ENCODE measurements at regions not wholly inside any gene's neighbourhood (a gene's known extent, or its start where the extent isn't known, plus 50 kb on each side); places are given as distances from the start of the nearest gene placed in this dataset.
A peak's percentile ranks its signal among the peaks of the same experiment; 100 is the strongest.
"Not testable (repeated sequence)": the region's sequence is repeated elsewhere in the genome, so short reads cannot be mapped to it uniquely, and the experiment has no call there.

GRCh38 chr3:130201272-130201671, 119.6 kb downstream of the ALG1L2 start:
- H3K36me3 ChIP-seq (replicated peaks in 1 of 2; ENCODE audit: insufficient read depth in 1 of 2, low read depth in 2 of 2); H3K27me3 ChIP-seq; DNase-seq; H3K4me3 ChIP-seq; H3K27ac ChIP-seq; H3K4me1 ChIP-seq; H3K9me3 ChIP-seq; ATAC-seq; intact Hi-C loops (cut with DNase I): not testable (repeated sequence)
- 23 to 27% methylated on average over 1 of the region's 1 CpG for whole genome bisulfite sequencing, 2 donors

DNA sequence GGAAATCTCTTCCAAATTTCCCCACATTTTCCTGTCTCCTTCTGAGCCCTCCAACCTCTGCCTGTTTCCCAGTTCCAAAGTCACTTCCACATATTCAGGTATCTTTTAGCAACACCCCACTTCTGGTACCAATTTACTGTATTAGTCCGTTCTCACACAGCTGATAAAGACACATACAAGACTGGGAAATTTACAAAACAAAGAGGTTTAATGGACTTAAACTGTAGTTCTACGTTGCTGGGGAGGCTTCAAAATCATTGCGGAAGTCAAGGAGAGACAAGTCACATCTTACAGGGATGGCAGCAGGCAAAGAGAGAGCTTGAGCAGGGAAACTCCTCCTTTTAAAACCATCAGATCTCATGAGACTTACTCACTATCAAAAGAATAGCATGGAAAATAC, 122.0 kb downstream of the ALG1L2 start:
- H3K27me3 ChIP-seq; H3K4me3 ChIP-seq; ATAC-seq; DNase-seq; intact Hi-C loops (cut with DNase I); H3K36me3 ChIP-seq (replicated peaks in 1 of 2; ENCODE audit: insufficient read depth in 1 of 2, low read depth in 2 of 2); H3K27ac ChIP-seq; H3K4me1 ChIP-seq; H3K9me3 ChIP-seq: not testable (repeated sequence)
- whole genome bisulfite sequencing, 2 donors = 78 to 88% methylated on average over 3 of the region's 3 CpGs

DNA sequence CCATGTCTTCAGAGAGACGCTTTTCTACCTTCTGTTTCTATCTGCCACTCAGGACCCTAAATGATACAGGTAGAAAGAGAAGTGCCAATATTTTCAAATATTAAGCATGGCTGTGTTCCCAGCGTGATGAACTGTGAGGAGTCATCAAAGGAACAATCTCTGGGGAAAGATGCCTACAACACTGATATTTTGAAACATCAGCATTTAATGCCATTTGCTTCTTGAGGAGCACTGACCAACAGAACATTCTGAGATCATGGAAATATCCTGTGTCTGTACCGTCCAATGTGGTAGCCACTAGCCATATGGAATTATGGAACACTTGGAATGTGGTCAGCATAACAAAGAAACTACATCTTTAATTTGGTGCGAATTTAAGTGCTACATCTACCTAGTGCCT, 117.9 kb upstream of the COL6A5 start:
- no peak for TF ChIP-seq POLR2A (IDR thresholded peaks at IDR 0.05)
- TF ChIP-seq CTCF (IDR thresholded peaks at IDR 0.05) = no peak
- no peaks in the 10 kb centered on the region for H3K4me1 ChIP-seq
- H3K27me3 ChIP-seq = no peaks in the 10 kb centered on the region
- no peaks in the 10 kb centered on the region for H3K36me3 ChIP-seq (replicated peaks in 1 of 2; ENCODE audit: insufficient read depth in 1 of 2, low read depth in 2 of 2)
- DNase-seq (no peak), ATAC-seq (no peak)
- H3K27ac ChIP-seq = no peak overlapping the region
- WGBS, 2 donors = 62 to 74% methylated on average over 4 of the region's 4 CpGs
- intact Hi-C loops (cut with DNase I) = no loop called here
- H3K4me3 ChIP-seq = no peak overlapping the region
- no peaks in the 10 kb centered on the region for H3K9me3 ChIP-seq

DNA sequence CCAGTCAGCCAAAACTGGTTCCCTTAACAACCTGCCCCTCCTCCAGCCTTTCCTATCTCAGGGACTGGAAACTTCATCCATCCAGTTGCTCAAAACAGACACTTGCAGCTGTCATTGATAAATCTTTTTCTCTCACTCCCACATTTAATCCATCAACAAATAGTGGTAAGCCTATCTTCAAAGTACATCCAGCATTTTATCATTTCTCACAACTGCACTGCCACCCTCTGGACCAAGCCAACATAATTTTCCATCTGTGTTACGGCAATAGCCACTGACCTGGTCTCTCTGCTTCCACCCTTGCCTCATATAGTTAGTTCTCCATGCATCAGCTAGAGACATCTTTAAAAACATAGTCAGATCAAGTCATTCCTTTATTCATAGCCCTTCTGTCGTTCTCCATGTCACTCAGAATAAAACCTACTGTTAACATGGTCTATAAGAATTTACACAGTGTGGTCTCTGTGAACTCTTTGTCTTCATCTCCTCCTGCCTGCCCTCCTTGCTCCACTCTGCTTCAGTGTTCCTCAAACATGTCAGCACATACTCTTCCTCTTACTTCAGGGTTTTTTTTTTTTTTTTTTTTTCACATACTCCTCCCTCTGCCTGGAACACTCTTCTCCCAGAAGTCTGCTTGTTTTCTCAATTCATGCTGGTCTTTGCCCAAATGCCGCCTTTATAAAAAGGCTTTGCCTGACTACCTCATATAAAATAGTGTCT, 102.5 kb upstream of the COL6A5 start:
- ATAC-seq (no peak), DNase-seq (no peak)
- TF ChIP-seq CTCF (IDR thresholded peaks at IDR 0.05) (peak in 3 of 7 experiments; percentile 1 to 27 (median 24)), POLR2A (IDR thresholded peaks at IDR 0.05) (no peak)
- Histone ChIP-seq H3K27ac (no peak overlapping the region), H3K27me3 (no peaks in the 10 kb centered on the region), H3K4me1 (no peaks in the 10 kb centered on the region), H3K9me3 (no peaks in the 10 kb centered on the region), H3K36me3 (replicated peaks in 1 of 2; ENCODE audit: insufficient read depth in 1 of 2, low read depth in 2 of 2) (no peaks in the 10 kb centered on the region), H3K4me3 (no peak overlapping the region)
- 54 to 55% methylated on average over 3 of the region's 3 CpGs for WGBS, 2 donors
- intact Hi-C loops (cut with DNase I) = no loop called here

GRCh38 chr3:130243808-130244207, 101.7 kb upstream of the COL6A5 start:
- Histone ChIP-seq H3K27ac (no peak overlapping the region), H3K4me3 (no peak overlapping the region), H3K36me3 (replicated peaks in 1 of 2; ENCODE audit: insufficient read depth in 1 of 2, low read depth in 2 of 2) (no peaks in the 10 kb centered on the region), H3K27me3 (no peaks in the 10 kb centered on the region), H3K9me3 (no peaks in the 10 kb centered on the region), H3K4me1 (no peaks in the 10 kb centered on the region)
- TF ChIP-seq CTCF (IDR thresholded peaks at IDR 0.05) (no peak), POLR2A (IDR thresholded peaks at IDR 0.05) (no peak)
- no peak for DNase-seq
- intact Hi-C loops (cut with DNase I) = no loop called here
- no peak for ATAC-seq

GRCh38 chr3:130250982-130251381, 94.5 kb upstream of the COL6A5 start:
- no peaks in the 10 kb centered on the region for H3K27me3 ChIP-seq
- 68 to 80% methylated on average over 12 of the region's 12 CpGs for WGBS, 2 donors
- H3K9me3 ChIP-seq = no peaks in the 10 kb centered on the region
- no peak overlapping the region for H3K27ac ChIP-seq
- no peak overlapping the region for H3K4me3 ChIP-seq
- ATAC-seq (no peak), DNase-seq (no peak)
- H3K36me3 ChIP-seq (replicated peaks in 1 of 2; ENCODE audit: insufficient read depth in 1 of 2, low read depth in 2 of 2) = no peaks in the 10 kb centered on the region
- TF ChIP-seq POLR2A (IDR thresholded peaks at IDR 0.05) (no peak), CTCF (IDR thresholded peaks at IDR 0.05) (no peak)
- intact Hi-C loops (cut with DNase I) = no loop called here
- H3K4me1 ChIP-seq = no peaks in the 10 kb centered on the region
